ENCODE measurements at regions not wholly inside any gene's neighbourhood (a gene's known extent, or its start where the extent isn't known, plus 50 kb on each side); places are given as distances from the start of the nearest gene placed in this dataset.

DNA sequence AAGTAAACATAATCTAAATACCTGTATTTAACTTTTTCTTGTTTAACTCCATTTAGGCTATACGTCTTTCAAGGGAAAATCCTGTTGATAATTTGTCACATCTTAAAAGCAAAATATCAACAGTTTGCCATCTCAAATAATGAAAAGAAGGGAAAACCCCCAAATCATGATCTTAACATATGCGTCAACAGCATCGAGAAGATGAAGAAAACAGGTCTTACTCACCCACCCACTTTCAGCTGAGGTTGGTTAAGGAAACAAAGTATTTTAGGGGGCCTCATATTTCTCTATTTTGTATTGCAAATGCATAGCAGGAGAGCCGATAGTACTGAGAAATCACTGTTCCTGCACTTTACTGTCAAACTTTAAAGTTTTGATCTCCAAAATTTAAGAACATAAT is 143.1 kb upstream of the COPS8 start:
- no peaks in the 10 kb centered on the region for H3K9me3 ChIP-seq (ENCODE audit: low read length)
- TF ChIP-seq EP300 (conservative IDR thresholded peaks at IDR 0.05; ENCODE audit: poor library complexity, severe bottlenecking) (no peak), RAD21 (conservative IDR thresholded peaks at IDR 0.05) (no peak), MXI1 (conservative IDR thresholded peaks at IDR 0.05; ENCODE audit: poor library complexity, severe bottlenecking) (no peak), EZH2 (IDR thresholded peaks at IDR 0.05; ENCODE audit: borderline replicate concordance, insufficient read depth, low read length, poor library complexity, severe bottlenecking) (no peak), SMC3 (conservative IDR thresholded peaks at IDR 0.05; ENCODE audit: poor library complexity) (no peak), TAF1 (IDR thresholded peaks at IDR 0.05; ENCODE audit: low read depth) (no peak), POLR2AphosphoS5 (IDR thresholded peaks at IDR 0.05) (no peak)
- TF ChIP-seq, protein P1, sequence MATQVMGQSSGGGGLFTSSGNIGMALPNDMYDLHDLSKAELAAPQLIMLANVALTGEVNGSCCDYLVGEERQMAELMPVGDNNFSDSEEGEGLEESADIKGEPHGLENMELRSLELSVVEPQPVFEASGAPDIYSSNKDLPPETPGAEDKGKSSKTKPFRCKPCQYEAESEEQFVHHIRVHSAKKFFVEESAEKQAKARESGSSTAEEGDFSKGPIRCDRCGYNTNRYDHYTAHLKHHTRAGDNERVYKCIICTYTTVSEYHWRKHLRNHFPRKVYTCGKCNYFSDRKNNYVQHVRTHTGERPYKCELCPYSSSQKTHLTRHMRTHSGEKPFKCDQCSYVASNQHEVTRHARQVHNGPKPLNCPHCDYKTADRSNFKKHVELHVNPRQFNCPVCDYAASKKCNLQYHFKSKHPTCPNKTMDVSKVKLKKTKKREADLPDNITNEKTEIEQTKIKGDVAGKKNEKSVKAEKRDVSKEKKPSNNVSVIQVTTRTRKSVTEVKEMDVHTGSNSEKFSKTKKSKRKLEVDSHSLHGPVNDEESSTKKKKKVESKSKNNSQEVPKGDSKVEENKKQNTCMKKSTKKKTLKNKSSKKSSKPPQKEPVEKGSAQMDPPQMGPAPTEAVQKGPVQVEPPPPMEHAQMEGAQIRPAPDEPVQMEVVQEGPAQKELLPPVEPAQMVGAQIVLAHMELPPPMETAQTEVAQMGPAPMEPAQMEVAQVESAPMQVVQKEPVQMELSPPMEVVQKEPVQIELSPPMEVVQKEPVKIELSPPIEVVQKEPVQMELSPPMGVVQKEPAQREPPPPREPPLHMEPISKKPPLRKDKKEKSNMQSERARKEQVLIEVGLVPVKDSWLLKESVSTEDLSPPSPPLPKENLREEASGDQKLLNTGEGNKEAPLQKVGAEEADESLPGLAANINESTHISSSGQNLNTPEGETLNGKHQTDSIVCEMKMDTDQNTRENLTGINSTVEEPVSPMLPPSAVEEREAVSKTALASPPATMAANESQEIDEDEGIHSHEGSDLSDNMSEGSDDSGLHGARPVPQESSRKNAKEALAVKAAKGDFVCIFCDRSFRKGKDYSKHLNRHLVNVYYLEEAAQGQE (IDR thresholded peaks at IDR 0.05; ENCODE audit: borderline replicate concordance): no peak
- TF ChIP-seq, protein P2, sequence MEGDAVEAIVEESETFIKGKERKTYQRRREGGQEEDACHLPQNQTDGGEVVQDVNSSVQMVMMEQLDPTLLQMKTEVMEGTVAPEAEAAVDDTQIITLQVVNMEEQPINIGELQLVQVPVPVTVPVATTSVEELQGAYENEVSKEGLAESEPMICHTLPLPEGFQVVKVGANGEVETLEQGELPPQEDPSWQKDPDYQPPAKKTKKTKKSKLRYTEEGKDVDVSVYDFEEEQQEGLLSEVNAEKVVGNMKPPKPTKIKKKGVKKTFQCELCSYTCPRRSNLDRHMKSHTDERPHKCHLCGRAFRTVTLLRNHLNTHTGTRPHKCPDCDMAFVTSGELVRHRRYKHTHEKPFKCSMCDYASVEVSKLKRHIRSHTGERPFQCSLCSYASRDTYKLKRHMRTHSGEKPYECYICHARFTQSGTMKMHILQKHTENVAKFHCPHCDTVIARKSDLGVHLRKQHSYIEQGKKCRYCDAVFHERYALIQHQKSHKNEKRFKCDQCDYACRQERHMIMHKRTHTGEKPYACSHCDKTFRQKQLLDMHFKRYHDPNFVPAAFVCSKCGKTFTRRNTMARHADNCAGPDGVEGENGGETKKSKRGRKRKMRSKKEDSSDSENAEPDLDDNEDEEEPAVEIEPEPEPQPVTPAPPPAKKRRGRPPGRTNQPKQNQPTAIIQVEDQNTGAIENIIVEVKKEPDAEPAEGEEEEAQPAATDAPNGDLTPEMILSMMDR (IDR thresholded peaks at IDR 0.05; ENCODE audit: poor library complexity, severe bottlenecking): no peak

GRCh38 chr2:236943068-236943467 is 142.6 kb upstream of the COPS8 start:
- H3K4me3 ChIP-seq (ENCODE audit: low read length): no peak overlapping the region

More for the DNA sequence above, 143.1 kb upstream of the COPS8 start:
- Histone ChIP-seq H3K4me2 (ENCODE audit: low read length) (no peak overlapping the region), H3K27ac (ENCODE audit: low read length) (no peak overlapping the region), H3K4me3 (ENCODE audit: low read length) (no peak overlapping the region), H4K20me1 (ENCODE audit: insufficient read depth) (no peaks in the 10 kb centered on the region), H3K9ac (ENCODE audit: low read length) (no peak overlapping the region), H3K9me2 (ENCODE audit: insufficient read depth, low read length) (no peaks in the 10 kb centered on the region), H3K27me3 (ENCODE audit: insufficient read depth, low read depth, low read length) (no peaks in the 10 kb centered on the region), H3K79me2 (replicated peaks; ENCODE audit: insufficient read depth, low read length) (no peaks in the 10 kb centered on the region), H3K36me3 (ENCODE audit: insufficient read depth, low read length) (no peaks in the 10 kb centered on the region), H2AFZ (ENCODE audit: low read depth, low read length) (no peak overlapping the region), H3F3A (ENCODE audit: insufficient read depth, low read length, poor library complexity, severe bottlenecking) (no peaks in the 10 kb centered on the region)

More at GRCh38 chr2:236943068-236943467, 142.6 kb upstream of the COPS8 start:
- TF ChIP-seq EZH2 (IDR thresholded peaks at IDR 0.05; ENCODE audit: borderline replicate concordance, insufficient read depth, low read length, poor library complexity, severe bottlenecking) (no peak), TAF1 (IDR thresholded peaks at IDR 0.05; ENCODE audit: low read depth) (no peak)
- Histone ChIP-seq H2AFZ (ENCODE audit: low read depth, low read length) (no peak overlapping the region), H3K4me2 (ENCODE audit: low read length) (no peak overlapping the region), H3K79me2 (replicated peaks; ENCODE audit: insufficient read depth, low read length) (no peaks in the 10 kb centered on the region), H3K9me3 (ENCODE audit: low read length) (no peaks in the 10 kb centered on the region), H3K27ac (ENCODE audit: low read length) (no peak overlapping the region), H3K9me2 (ENCODE audit: insufficient read depth, low read length) (no peaks in the 10 kb centered on the region), H3K9ac (ENCODE audit: low read length) (no peak overlapping the region), H3K36me3 (ENCODE audit: insufficient read depth, low read length) (no peaks in the 10 kb centered on the region), H3K27me3 (ENCODE audit: insufficient read depth, low read depth, low read length) (no peaks in the 10 kb centered on the region), H3F3A (ENCODE audit: insufficient read depth, low read length, poor library complexity, severe bottlenecking) (no peaks in the 10 kb centered on the region), H4K20me1 (ENCODE audit: insufficient read depth) (no peaks in the 10 kb centered on the region)

Measured in neural cell (in vitro differentiated cells).